ENCODE measurements at regions not wholly inside any gene's neighbourhood (a gene's known extent, or its start where the extent isn't known, plus 50 kb on each side); places are given as distances from the start of the nearest gene placed in this dataset.
"Not testable (repeated sequence)": the region's sequence is repeated elsewhere in the genome, so short reads cannot be mapped to it uniquely, and the experiment has no call there.

DNA sequence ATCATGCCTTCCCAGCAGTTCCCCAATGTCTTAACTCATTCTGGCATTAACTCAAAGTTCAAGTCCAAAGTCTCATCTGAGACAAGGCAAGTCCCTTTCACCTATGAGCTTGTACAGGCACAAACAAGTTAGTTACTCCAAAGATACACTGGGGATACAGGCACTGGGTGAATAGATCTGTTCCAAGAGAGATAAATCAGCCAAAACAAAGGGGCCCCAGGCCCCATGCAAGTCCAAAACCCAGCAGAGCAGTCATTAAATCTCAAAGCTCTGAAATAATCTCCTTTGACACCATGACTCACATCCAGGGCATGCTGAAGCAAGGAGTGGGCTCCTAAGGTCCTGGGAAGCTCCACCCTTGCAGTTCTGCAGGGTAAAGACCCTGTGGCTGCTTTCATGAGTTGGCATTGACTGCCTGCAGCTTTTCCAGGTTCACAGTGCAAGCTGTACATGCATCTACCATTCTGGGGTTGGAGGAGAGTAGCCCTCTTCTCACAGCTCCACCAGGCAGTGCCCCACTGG, 332.2 kb upstream of the KIF2B start:
- no peak for DNase-seq (ENCODE audit: low spot score)

DNA sequence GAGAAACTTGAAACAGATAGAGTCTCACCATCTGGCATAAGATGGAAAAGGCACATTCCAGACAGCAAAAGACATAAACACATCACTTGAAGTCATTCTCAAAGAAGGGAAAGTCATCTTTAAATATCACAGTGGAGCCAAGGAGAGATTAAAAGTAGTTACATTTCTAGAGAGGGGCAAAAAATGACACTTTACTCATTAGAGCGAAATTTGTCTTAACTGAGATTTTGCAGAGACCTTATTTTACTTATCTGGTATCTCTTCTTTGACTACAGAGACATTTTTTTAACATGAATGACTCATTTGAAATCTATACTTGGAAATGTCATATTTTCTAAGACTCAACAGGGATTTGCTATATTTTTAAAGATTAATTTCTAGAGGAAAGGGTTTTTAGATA, 339.0 kb upstream of the KIF2B start:
- no peak for DNase-seq (ENCODE audit: low spot score)

DNA sequence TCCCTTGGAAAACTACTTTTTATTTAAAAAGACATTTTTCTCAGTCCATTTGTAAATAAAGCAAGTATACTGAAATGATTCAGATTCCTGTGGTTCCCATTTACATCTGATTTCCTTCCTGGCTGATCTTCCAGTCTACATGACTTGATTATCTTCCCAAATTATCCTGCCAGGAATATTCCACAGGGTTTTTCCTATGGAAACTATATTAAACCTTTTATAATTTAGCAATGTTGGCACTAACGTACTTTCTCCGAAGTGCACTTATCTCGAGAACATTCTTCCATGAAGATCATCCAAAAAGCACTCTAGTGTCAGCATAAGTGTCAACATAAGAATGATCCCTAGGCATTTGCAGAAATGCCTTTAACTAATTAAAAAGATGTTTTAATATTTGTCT, 347.7 kb upstream of the KIF2B start:
- DNase-seq (ENCODE audit: low spot score) = no peak

GRCh38 chr17:53472586-53472985, 350.1 kb upstream of the KIF2B start:
- no peak for DNase-seq (ENCODE audit: low spot score)

DNA sequence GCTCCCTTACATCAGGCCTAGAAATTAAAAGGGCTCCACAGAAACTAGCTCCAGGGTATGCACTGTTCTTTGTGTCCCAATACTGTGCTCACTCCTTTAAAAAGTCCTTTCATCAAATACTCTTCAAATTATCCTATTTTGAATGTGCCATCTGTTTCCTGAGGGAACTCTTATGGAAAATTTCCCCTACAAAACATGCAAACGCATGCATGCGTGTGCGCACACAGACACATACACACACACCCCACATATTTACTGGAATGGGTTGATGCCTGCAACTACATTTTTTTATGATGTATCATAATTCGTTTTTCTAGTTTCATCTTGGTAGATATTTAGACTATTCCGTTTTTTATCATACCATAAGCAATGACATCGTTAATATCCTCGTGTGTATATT, 351.2 kb upstream of the KIF2B start:
- no peak for DNase-seq (ENCODE audit: low spot score)

GRCh38 chr17:53470626-53471025, 352.1 kb upstream of the KIF2B start:
- no peak for DNase-seq (ENCODE audit: low spot score)

DNA sequence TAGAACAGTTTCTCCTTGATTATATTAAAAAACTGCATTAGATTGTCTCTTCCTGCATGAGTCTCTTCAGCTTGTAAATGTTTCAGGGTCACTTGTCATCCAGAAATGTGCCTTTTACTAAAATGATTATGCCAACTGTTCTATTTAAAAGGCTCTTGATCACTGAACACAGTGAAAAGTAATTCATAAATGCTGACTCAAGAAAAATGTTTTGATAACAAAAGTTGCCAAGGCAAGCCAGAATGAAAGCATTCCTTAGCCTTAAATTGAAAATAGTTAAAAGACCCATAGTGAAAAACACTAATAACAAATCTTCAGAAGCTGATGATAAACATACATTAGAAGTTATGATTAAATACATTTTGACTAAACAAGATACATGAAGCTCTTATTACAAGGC, 356.0 kb upstream of the KIF2B start:
- DNase-seq (ENCODE audit: low spot score) = no peak

- not testable (repeated sequence) for DNase-seq (ENCODE audit: low spot score)
Measured at GRCh38 chr17:53464396-53464795, 358.3 kb upstream of the KIF2B start.

- no peak for DNase-seq (ENCODE audit: low spot score)
Measured at GRCh38 chr17:53463363-53463762, 359.4 kb upstream of the KIF2B start.

- no peak for DNase-seq (ENCODE audit: low spot score)
Measured at GRCh38 chr17:53462393-53462811, 360.3 kb upstream of the KIF2B start.

DNA sequence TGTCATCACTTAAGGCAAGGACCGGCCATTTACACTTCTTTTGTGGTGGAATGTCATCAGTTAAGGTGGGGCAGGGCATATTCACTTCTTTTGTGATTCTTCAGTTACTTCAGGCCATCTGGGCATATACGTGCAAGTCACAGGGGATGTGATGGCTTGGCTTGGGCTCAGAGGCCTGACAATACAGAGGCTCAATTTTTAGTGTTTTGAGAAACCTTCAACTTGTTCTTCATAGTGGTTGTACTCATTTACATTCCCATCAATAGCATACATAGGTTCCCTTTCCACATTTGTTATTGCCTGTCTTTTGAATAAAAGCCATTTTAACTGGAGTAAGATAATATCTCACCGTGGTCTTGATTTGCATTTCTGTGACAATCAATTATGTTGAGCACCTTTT, 366.8 kb upstream of the KIF2B start:
- DNase-seq (ENCODE audit: low spot score) = not testable (repeated sequence)

- DNase-seq (ENCODE audit: low spot score) = no peak
Measured at GRCh38 chr17:53454337-53454736, 368.4 kb upstream of the KIF2B start.

DNA sequence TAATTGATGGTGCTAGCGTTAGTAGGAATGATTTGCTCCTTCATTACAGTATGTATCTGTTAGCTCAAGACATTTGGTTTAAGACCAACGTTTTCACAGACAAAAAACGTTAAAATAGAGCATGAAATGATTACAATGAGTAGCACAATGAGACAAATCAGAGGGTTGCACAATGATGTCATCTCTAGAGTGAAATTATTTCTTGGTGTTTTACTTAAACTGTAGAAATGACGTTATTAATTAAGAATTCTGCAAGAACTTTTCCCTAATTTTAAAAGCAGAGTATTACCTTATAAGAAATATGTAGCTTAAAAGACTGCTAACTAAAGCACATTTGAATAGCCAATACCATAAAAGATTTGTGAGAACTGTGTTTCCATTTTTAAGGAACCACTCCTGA, 373.4 kb upstream of the KIF2B start:
- no peak for DNase-seq (ENCODE audit: low spot score)

- no peak for DNase-seq (ENCODE audit: low spot score)
Measured at GRCh38 chr17:53428913-53429312, 393.8 kb upstream of the KIF2B start.

DNA sequence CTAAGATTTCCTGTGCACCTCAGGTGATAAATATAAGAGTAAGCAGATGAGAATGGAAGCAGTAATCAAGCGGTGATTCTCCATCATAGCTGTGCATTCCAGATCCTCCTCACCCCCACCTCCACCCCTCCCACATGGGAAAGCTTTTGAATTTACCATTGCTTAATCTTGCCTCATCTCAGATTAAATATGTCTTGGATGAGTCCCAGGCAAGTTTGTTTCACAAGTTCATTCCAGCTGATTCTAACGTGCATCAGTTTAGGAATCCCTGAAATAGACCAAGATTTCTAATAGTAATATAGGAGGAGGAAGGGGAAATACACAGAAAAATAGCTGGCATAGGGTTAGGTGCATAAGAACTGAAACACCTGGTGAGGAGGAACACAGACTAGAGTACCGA, 396.2 kb upstream of the KIF2B start:
- no peak for DNase-seq (ENCODE audit: low spot score)

DNA sequence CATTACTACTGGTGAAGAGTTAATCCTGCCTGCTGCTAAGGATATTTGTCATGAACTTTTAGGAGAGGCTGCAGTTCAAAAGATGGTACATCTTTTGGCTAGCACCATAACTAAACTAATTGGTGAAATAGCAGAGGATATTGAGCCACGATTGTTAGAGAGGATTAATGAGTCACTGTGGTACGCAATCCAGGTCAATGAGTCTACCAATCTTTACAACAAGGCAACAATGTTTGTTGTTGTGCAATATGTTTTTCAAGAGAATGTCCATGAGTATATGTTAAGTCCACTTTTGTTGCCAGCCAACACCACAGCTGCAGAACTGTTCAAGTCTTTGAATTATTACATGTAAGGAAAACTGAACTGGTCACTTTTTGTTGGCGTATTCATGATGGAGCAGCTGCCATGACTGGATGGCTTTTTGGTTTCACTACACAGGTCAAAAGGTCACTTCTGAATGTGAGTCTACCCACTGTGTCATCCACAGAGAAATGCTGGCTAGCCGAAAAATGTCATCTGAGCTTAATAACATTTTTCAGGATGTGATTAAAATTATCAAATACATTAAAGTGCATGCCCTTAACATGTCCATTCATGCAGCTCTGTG, 402.6 kb upstream of the KIF2B start:
- DNase-seq (ENCODE audit: low spot score) = no peak

DNA sequence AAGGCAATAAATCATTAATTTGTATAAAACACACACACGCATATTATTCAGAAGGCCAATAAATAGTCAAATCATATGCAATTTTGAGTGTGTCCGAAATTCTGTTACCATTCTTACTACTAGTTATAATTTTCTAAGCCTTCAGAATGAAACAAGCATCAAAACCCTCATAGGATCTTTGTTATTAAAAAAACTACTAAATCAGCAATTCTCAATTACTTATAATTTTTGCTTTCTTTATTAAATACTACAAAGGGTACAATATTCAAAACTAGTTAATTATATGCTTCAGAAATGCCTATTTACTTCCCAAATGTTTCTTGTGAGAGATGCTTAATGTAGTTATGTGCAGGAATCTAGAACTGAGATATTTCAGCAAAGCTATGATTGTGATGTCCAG, 413.1 kb upstream of the KIF2B start:
- no peak for DNase-seq (ENCODE audit: low spot score)

DNA sequence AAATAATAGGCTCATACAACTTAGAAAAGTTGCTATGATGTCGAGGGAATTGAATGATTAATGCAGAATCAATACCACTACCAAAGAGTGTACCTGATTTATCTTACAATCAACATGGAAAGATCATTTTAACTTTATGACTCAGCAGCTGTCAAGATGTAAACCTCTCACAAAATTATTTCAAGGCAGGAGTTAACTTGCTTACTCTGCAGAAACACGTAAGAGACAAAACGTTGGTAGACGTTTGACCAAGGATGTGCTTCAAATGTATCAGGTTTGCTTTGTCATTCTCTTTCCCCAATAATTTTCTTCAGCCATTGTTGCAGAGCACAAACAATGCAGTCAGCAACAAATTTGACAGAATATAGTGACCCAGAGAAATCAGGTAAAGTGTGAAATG, 415.8 kb upstream of the KIF2B start:
- DNase-seq (ENCODE audit: low spot score) = no peak

DNA sequence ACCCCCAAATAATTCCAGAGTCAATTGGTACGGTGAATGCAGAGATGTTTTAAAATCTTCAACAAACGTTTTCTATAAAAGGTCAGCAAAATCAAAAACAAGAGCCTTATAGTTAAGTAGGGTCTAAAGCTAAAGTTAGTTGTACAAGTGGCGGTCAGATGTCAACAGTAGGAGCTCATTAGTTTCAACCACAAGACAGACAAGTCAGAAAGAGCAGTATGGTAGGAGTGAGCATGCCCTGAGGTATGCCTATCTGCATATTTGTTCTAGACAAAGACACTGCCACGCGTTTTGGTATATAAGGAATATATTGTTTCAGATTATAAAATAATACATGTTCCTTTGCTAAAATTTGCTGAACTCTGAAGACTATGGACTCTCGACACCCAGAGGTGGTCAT, 431.5 kb upstream of the KIF2B start:
- DNase-seq (ENCODE audit: low spot score) = no peak

DNA sequence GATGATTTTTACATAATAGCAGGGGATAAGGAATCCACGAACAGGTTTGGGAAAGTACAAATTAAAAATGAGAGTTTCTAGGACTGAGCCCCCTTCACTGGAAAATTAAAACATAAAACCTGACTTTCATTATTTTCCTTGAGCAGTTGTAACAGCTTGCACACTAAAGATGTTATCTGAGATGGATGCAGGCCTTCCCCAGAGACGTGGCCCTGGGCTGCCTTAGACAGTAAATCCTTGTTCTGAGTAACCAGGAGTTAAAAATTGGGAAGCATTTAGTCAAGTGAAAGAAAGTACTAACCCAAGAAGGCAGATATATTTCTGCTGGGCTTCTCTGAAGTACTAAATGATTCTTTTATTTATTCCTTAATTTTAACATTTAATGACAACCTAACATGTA, 432.2 kb upstream of the KIF2B start:
- DNase-seq (ENCODE audit: low spot score) = no peak

- no peak for DNase-seq (ENCODE audit: low spot score)
Measured at GRCh38 chr17:53387745-53388144, 435.0 kb upstream of the KIF2B start.

GRCh38 chr17:53353919-53354351, 468.8 kb upstream of the KIF2B start:
- DNase-seq (ENCODE audit: low spot score) = no peak

GRCh38 chr17:53344778-53345177, 477.9 kb upstream of the KIF2B start:
- DNase-seq (ENCODE audit: low spot score) = no peak

GRCh38 chr17:53336281-53336680, 486.4 kb upstream of the KIF2B start:
- no peak for DNase-seq (ENCODE audit: low spot score)

- DNase-seq (ENCODE audit: low spot score) = no peak
Measured at GRCh38 chr17:53335443-53335842, 487.3 kb upstream of the KIF2B start.

Measured in kidney capillary endothelial cell (primary cell).